ENCODE measurements at regions not wholly inside any gene's neighbourhood (a gene's known extent, or its start where the extent isn't known, plus 50 kb on each side); places are given as distances from the start of the nearest gene placed in this dataset.

DNA sequence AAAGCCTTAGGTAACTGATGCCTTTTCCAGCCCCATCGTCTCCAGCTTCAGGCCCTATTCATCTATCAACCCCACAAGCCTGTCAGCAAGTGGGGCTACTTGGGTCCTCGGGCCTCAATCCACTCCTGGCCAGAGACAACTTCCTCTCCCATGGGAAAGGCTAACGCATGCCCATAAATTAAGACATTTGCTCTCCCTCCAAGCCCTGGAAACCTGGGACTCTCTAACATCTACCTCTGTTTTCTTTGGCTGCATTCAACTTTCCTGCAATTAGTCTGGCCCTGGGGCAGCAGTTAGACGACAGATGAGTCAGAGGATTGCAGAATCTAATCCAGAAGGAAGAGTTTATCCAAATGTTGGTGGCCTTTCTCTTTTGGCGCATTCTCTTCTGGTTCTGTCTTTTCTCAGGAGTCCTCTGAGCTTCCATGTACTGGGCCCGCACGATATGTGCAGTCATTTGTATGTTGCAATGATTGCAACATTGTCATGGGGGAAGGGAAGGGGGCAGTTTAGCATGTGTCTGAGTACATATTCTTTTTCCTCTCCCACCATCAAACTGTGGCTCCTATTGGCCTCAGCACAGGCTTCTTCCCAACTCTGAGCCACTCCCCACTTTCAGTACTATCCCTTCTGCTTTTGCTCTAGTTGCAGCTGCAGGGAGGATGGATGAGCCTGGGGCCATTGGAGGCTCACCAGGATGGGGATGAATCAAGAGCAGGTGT is 54.4 kb downstream of the NAV1 start:
- POLR2A ChIA-PET, result no interaction called here
- no peak overlapping the region for H3K4me2 ChIP-seq (replicated peaks; ENCODE audit: low read depth, low read length, poor library complexity, severe bottlenecking)

GRCh38 chr1:201594575-201595245 is 55.8 kb downstream of the NAV1 start:
- H3K27me3 Mint-ChIP-seq, result peaks cover 25% of the 10 kb centered on the region
- intact Hi-C loops (cut with micrococcal nuclease), result no loop called here

More for the DNA sequence above, 54.4 kb downstream of the NAV1 start:
- no peaks in the 10 kb centered on the region for H3K4me1 ChIP-seq (ENCODE audit: control insufficient read depth in 2 of 2, insufficient read depth in 2 of 2, low read length in 2 of 2)
- no peaks in the 10 kb centered on the region for H3K9me3 Mint-ChIP-seq (ENCODE audit: insufficient read depth)
- H3K27me3 Mint-ChIP-seq, result peaks cover 24% of the 10 kb centered on the region
- no peaks in the 10 kb centered on the region for H4K20me1 ChIP-seq (ENCODE audit: control insufficient read depth, insufficient read depth, low read length, poor library complexity, severe bottlenecking)
- H3K27me3 ChIP-seq (replicated peaks in 1 of 4; ENCODE audit: control extremely low read depth in 1 of 4, control insufficient read depth in 3 of 4, insufficient read depth in 4 of 4, low read length in 3 of 4), result no peaks in the 10 kb centered on the region
- no peak overlapping the region for H3K27ac Mint-ChIP-seq
- no peak for TF ChIP-seq EZH2 (IDR thresholded peaks at IDR 0.05; ENCODE audit: borderline replicate concordance, insufficient read depth, low read depth, low read length, poor library complexity, severe bottlenecking)
- TF ChIP-seq, protein P1, sequence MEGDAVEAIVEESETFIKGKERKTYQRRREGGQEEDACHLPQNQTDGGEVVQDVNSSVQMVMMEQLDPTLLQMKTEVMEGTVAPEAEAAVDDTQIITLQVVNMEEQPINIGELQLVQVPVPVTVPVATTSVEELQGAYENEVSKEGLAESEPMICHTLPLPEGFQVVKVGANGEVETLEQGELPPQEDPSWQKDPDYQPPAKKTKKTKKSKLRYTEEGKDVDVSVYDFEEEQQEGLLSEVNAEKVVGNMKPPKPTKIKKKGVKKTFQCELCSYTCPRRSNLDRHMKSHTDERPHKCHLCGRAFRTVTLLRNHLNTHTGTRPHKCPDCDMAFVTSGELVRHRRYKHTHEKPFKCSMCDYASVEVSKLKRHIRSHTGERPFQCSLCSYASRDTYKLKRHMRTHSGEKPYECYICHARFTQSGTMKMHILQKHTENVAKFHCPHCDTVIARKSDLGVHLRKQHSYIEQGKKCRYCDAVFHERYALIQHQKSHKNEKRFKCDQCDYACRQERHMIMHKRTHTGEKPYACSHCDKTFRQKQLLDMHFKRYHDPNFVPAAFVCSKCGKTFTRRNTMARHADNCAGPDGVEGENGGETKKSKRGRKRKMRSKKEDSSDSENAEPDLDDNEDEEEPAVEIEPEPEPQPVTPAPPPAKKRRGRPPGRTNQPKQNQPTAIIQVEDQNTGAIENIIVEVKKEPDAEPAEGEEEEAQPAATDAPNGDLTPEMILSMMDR (IDR thresholded peaks at IDR 0.05), result no peak
- H2AFZ ChIP-seq (ENCODE audit: insufficient read depth, low read depth, low read length, poor library complexity, severe bottlenecking), result no peak overlapping the region
- H3K79me2 ChIP-seq (ENCODE audit: control insufficient read depth, insufficient read depth, low read length), result no peaks in the 10 kb centered on the region
- H3K4me3 Mint-ChIP-seq, result no peak overlapping the region
- no peak overlapping the region for H3K9ac ChIP-seq (ENCODE audit: low read length)
- 83% methylated on average over 5 of the region's 7 CpGs for WGBS (ENCODE audit: insufficient coverage)
- CTCF ChIA-PET, result no interaction called here
- no peak for ATAC-seq (ENCODE audit: low read depth)
- peaks cover 0 to 5% (median 0%) of the 10 kb centered on the region in 3 donors for H3K9me3 ChIP-seq (ENCODE audit: control extremely low read depth in 1 of 3, control insufficient read depth in 2 of 3, insufficient read depth in 1 of 3, low read length in 2 of 3)
- no peak overlapping the region for H3K27ac ChIP-seq (ENCODE audit: low read length in 2 of 2)
- no peak for DNase-seq
- intact Hi-C loops (cut with micrococcal nuclease), result no loop called here
- no peak overlapping the region for H3K4me3 ChIP-seq (ENCODE audit: control extremely low read depth in 1 of 5, extremely low read depth in 1 of 5, insufficient read depth in 1 of 5, low read depth in 2 of 5, low read length in 4 of 5)
- H3K36me3 ChIP-seq (replicated peaks in 1 of 2; ENCODE audit: control extremely low read depth in 1 of 2, control insufficient read depth in 1 of 2, extremely low read depth in 1 of 2, insufficient read depth in 2 of 2, low read length in 1 of 2), result no peaks in the 10 kb centered on the region
- H3K4me1 Mint-ChIP-seq, result no peaks in the 10 kb centered on the region

More at GRCh38 chr1:201594575-201595245, 55.8 kb downstream of the NAV1 start:
- 92% methylated on average over 8 of the region's 9 CpGs for WGBS (ENCODE audit: insufficient coverage)
- Mint-ChIP-seq H3K4me1 (no peaks in the 10 kb centered on the region), H3K27ac (no peak overlapping the region), H3K9me3 (ENCODE audit: insufficient read depth) (no peaks in the 10 kb centered on the region), H3K4me3 (no peak overlapping the region)
- DNase-seq (no peak), ATAC-seq (ENCODE audit: low read depth) (no peak)
- Histone ChIP-seq H3K36me3 (replicated peaks in 1 of 2; ENCODE audit: control extremely low read depth in 1 of 2, control insufficient read depth in 1 of 2, extremely low read depth in 1 of 2, insufficient read depth in 2 of 2, low read length in 1 of 2) (no peaks in the 10 kb centered on the region), H3K9me3 (ENCODE audit: control extremely low read depth in 1 of 3, control insufficient read depth in 2 of 3, insufficient read depth in 1 of 3, low read length in 2 of 3) (peaks cover 0 to 5% (median 0%) of the 10 kb centered on the region in 3 donors), H3K4me3 (ENCODE audit: control extremely low read depth in 1 of 5, extremely low read depth in 1 of 5, insufficient read depth in 1 of 5, low read depth in 2 of 5, low read length in 4 of 5) (no peak overlapping the region), H3K9ac (ENCODE audit: low read length) (no peak overlapping the region), H2AFZ (ENCODE audit: insufficient read depth, low read depth, low read length, poor library complexity, severe bottlenecking) (no peak overlapping the region), H3K4me1 (ENCODE audit: control insufficient read depth in 2 of 2, insufficient read depth in 2 of 2, low read length in 2 of 2) (no peaks in the 10 kb centered on the region), H3K27ac (ENCODE audit: low read length in 2 of 2) (no peak overlapping the region), H3K27me3 (replicated peaks in 1 of 4; ENCODE audit: control extremely low read depth in 1 of 4, control insufficient read depth in 3 of 4, insufficient read depth in 4 of 4, low read length in 3 of 4) (no peaks in the 10 kb centered on the region), H3K4me2 (replicated peaks; ENCODE audit: low read depth, low read length, poor library complexity, severe bottlenecking) (no peak overlapping the region), H3K79me2 (ENCODE audit: control insufficient read depth, insufficient read depth, low read length) (no peaks in the 10 kb centered on the region), H4K20me1 (ENCODE audit: control insufficient read depth, insufficient read depth, low read length, poor library complexity, severe bottlenecking) (no peaks in the 10 kb centered on the region)
- POLR2A ChIA-PET, result no interaction called here
- CTCF ChIA-PET, result interaction anchor here (1.5 kb wide), 1 partner anchor 9 kb away, joined by 3 read pairs; no protein-coding TSS in a partner anchor
- TF ChIP-seq EZH2 (IDR thresholded peaks at IDR 0.05; ENCODE audit: borderline replicate concordance, insufficient read depth, low read depth, low read length, poor library complexity, severe bottlenecking), result no peak
- TF ChIP-seq, protein P1 (IDR thresholded peaks at IDR 0.05), result no peak

Data from B cell (primary cell).